ENCODE measurements at regions not wholly inside any gene's neighbourhood (a gene's known extent, or its start where the extent isn't known, plus 50 kb on each side); places are given as distances from the start of the nearest gene placed in this dataset.
"Not testable (repeated sequence)": the region's sequence is repeated elsewhere in the genome, so short reads cannot be mapped to it uniquely, and the experiment has no call there.

- TF ChIP-seq, protein P1, sequence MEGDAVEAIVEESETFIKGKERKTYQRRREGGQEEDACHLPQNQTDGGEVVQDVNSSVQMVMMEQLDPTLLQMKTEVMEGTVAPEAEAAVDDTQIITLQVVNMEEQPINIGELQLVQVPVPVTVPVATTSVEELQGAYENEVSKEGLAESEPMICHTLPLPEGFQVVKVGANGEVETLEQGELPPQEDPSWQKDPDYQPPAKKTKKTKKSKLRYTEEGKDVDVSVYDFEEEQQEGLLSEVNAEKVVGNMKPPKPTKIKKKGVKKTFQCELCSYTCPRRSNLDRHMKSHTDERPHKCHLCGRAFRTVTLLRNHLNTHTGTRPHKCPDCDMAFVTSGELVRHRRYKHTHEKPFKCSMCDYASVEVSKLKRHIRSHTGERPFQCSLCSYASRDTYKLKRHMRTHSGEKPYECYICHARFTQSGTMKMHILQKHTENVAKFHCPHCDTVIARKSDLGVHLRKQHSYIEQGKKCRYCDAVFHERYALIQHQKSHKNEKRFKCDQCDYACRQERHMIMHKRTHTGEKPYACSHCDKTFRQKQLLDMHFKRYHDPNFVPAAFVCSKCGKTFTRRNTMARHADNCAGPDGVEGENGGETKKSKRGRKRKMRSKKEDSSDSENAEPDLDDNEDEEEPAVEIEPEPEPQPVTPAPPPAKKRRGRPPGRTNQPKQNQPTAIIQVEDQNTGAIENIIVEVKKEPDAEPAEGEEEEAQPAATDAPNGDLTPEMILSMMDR (IDR thresholded peaks at IDR 0.05; ENCODE audit: low read depth, low read length, poor library complexity, severe bottlenecking), result not testable (repeated sequence)
- not testable (repeated sequence) for TF ChIP-seq EZH2phosphoT487 (IDR thresholded peaks at IDR 0.05; ENCODE audit: borderline replicate concordance, low read length)
These were observed 200.4 kb upstream of the HS6ST1 start for GRCh38 chr2:128519028-128519427.

Data from DOHH2 (cell line).